ENCODE measurements at regions not wholly inside any gene's neighbourhood (a gene's known extent, or its start where the extent isn't known, plus 50 kb on each side); places are given as distances from the start of the nearest gene placed in this dataset.

DNA sequence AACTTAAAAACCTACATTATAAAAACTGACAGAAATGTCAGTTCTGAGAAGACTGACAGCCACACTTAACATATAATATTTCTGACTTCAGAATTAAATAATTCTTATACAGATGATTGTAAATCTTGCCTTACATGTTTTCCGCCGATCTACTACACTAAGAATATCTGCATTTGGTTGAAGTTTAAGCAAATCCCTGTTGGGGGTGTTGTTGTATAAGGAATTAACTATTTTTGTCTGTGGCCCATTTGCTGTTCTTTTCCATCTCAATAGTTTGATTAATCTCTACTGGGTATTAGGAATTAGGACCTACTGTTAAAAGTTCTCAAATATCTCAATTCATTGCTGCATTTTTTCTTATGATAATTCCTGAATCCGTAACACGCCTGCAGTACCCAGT lies 838.3 kb upstream of the ROBO1 start:
- TF ChIP-seq, protein P1, sequence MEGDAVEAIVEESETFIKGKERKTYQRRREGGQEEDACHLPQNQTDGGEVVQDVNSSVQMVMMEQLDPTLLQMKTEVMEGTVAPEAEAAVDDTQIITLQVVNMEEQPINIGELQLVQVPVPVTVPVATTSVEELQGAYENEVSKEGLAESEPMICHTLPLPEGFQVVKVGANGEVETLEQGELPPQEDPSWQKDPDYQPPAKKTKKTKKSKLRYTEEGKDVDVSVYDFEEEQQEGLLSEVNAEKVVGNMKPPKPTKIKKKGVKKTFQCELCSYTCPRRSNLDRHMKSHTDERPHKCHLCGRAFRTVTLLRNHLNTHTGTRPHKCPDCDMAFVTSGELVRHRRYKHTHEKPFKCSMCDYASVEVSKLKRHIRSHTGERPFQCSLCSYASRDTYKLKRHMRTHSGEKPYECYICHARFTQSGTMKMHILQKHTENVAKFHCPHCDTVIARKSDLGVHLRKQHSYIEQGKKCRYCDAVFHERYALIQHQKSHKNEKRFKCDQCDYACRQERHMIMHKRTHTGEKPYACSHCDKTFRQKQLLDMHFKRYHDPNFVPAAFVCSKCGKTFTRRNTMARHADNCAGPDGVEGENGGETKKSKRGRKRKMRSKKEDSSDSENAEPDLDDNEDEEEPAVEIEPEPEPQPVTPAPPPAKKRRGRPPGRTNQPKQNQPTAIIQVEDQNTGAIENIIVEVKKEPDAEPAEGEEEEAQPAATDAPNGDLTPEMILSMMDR (conservative IDR thresholded peaks at IDR 0.05), result no peak
- TF ChIP-seq ZFX (IDR thresholded peaks at IDR 0.05), result no peak
